HG02623 (cell line): ENCODE measurements at regions not wholly inside any gene's neighbourhood (a gene's known extent, or its start where the extent isn't known, plus 50 kb on each side); places are given as distances from the start of the nearest gene placed in this dataset.
"Not testable (repeated sequence)": the region's sequence is repeated elsewhere in the genome, so short reads cannot be mapped to it uniquely, and the experiment has no call there.

ENCODE experiments used
- ATAC-seq: cut with Tn5 transposase; IDR thresholded peaks from one replicate; pipeline ENCODE4 v1.9.1; 2021; ENCODE audit warnings: moderate library complexity; ENCODE audit not compliant: unreplicated experiment

DNA sequence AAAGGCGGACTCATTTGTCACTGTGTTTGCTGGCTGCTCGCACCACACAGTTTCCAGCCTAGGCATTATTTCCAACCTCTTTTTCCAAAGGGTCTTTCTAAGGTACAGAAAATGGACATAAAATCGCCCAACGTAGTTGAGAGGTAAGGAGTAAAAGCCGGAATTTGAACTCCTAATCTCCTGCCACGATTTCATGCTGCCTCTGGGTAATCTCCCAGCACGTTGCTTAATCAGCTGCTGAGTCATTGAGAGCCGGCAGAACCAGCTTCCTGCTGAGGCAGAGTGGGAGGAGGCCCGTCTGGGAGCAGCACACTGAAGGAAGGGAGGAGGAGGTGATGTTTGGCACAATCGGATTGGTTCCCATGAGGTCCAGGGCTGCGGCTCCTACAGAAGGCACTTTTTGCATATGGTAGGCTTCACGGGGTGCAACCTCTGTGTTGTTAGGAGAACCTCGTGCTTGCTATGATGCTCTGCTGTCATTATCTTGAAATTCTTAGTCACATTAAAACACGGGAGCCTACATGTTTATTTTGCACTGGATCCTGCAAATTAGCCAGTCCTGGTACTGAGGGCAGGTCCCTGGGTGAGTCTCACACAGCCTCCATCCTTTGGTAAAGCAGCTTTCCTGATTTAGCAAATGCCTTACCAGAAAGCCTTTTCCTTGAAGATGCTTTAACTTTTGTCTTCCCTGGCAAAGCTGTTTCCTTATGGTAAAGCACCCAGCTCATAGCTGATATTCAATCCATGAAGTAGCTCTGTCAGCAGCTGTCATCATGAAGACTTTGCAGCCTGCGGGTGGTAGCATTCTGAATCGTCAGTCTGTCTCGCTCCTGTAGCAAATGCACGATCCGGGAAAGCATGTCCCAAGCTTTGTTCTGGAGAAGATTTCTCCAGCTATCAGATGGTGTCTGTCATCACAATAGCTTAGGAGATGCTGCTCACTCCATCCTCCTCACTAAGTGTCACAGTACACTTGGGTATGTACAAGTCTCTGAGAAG lies 191.6 kb upstream of the MSX2 start:
- no peak for ATAC-seq

GRCh38 chr5:174533751-174534241 lies 190.6 kb upstream of the MSX2 start:
- ATAC-seq = no peak

GRCh38 chr5:174535669-174536068 lies 188.7 kb upstream of the MSX2 start:
- no peak for ATAC-seq

DNA sequence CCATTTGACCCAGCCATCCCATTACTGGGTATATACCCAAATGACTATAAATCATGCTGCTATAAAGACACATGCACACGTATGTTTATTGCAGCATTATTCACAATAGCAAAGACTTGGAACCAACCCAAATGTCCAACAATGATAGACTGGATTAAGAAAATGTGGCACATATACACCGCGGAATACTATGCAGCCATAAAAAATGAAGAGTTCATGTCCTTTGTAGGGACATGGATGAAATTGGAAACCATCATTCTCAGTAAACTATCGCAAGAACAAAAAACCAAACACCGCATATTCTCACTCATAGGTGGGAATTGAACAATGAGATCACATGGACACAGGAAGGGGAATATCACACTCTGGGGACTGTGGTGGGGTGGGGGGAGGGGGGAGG lies 184.6 kb upstream of the MSX2 start:
- not testable (repeated sequence) for ATAC-seq

DNA sequence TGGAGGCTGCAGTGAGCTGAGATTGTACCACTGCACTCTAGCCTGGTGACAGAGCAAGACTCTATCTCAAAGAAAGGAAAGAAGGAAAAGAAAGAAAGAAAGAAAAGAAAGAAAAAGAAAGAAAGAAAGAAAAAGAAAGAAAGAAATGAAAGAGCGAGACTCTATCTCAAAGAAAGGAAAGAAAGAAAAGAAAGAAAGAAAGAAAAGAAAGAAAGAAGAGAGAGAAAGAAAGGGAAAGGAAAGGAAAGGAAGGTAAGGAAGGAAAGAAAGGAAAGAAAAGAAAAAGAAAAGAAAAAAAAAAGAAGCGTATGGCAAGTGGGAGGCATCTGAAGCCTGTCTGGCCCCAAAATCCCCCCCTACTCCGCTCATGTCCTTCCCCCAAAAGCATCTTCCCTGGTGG lies 182.3 kb upstream of the MSX2 start:
- ATAC-seq = no peak

GRCh38 chr5:174542471-174542870 lies 181.9 kb upstream of the MSX2 start:
- ATAC-seq = no peak

DNA sequence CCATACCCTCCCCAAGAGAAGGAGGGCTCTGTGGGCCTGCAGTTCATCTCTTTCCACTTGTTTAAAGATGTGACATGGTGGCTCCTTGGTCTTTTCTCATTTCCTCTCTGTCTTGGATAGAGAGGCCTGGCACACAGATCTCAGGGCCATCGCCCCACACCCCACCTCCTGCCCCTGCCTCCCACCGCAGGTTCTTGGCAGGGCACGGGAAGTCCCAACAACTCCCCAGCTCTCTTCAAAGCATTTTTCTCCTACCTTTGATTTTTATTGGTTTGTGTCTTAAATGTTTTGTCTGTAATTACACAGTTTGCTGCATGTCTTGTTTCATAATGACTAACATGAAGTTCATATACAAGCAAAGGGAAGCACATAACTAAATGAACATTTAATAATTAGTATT lies 178.5 kb upstream of the MSX2 start:
- ATAC-seq = no peak

GRCh38 chr5:174547814-174548213 lies 176.6 kb upstream of the MSX2 start:
- no peak for ATAC-seq

GRCh38 chr5:174549254-174549653 lies 175.1 kb upstream of the MSX2 start:
- ATAC-seq = no peak

DNA sequence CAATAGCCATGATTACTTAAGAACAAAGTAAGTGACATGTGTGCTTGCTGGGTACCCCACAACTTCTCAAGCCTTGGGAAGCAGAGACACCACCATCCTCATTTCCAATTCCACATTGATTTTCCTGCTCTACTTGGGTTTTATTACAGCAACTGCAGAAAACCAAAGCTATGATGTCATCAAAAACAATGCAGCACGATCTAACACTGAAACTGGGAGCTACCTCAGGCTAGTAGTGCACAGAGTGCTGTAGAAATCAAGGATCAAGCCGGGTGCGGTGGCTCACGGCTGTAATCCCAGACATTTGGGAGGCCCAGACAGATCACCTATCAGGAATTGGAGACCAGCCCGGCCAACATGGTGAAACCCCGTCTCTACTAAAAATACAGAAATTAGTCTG lies 174.4 kb upstream of the MSX2 start:
- no peak for ATAC-seq

DNA sequence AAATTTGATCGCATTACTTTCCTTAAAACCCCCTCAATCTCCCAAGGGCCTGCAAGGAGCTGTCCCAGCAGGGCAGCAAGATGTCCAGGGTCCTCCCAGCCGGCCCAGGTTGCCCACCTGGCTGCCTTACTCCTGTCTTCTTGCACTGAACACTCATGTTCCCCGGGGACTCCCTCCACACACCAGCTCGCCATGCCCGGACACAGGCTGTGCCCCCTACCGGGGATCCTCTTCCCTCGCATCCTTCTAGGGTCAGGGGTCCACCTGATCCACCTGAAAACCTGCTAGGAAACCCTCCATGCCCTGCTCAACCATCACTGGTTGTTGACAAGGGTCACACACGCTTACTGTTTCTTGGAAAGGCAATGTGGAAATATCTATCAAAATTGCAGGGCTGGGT lies 172.0 kb upstream of the MSX2 start:
- ATAC-seq = no peak

DNA sequence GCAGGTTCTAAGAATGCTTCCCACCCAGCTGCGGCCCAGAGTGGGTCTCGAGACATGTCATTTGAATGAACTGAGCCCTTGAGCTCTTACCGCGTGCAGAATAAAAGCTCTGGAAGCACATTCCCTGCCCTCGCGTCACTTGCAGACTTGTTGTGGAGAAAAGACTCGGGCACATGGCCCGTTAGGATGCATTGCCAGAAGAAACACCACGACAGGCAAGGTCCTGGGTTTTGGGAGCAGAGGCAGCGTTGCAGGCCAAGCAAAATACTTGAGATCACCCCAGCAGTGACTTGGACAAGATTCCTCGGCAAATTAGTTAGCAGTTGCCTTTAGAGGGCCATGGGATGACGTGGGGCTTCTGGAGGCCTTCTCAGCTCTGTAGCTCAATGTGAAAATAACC lies 170.8 kb upstream of the MSX2 start:
- ATAC-seq = no peak

GRCh38 chr5:174555726-174556125 lies 168.7 kb upstream of the MSX2 start:
- ATAC-seq = no peak

DNA sequence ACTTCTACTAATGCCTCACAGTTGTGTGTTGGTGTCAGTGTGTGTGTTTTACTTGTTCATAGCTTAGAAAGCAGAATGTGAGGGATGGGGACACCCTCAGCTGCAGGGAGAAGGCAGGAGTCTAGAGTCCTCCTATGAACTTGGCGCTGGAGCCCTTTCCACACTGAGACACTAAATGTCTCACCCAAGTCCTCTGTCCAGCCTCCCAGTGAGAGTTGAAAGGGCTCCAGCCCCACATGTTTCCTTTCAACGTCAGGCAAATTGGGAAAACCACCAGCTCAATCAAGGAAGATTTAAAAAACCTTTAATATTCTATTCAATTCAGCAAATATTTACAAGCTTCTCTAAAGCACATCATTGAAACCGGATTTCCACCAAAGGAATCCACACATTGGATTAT lies 167.6 kb upstream of the MSX2 start:
- no peak for ATAC-seq

DNA sequence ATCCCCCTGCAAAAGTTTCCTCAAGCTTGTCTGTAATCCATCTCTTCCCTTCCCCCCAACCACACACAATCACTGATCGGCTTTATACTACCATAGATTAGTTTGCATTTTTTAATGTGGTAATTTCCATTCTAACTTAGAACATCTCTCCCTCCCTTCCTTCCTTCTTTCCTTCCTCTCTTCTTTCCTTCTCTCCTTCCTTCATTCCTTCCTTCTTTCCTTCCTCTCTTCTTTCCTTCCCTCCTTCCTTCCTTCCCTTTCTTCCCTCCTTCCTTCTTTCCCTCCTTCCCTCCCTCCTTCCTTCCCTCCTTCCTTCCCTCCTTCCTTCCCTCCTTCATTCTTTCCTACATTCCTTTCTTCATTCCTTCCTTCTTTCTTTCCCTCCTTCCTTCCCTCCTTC lies 166.2 kb upstream of the MSX2 start:
- ATAC-seq = no peak

DNA sequence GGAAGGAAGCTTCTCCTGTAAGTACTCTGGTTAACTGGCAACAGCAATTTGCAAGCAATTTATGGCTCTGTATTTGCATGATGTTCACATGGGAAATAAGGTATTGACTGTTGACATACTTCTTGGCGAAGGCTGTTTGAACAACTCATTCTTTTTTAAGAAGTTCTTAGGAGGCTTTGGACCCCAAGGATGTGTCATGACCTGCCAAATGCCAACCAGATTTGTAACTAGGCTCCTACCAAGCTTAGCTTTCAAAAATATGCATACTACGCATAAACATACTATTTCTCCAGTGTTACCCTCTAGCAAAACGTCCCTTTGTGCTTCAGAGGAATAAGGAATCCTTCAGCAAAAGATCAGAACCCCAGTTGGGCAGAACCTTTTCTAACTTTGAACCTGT lies 165.2 kb upstream of the MSX2 start:
- ATAC-seq = no peak

DNA sequence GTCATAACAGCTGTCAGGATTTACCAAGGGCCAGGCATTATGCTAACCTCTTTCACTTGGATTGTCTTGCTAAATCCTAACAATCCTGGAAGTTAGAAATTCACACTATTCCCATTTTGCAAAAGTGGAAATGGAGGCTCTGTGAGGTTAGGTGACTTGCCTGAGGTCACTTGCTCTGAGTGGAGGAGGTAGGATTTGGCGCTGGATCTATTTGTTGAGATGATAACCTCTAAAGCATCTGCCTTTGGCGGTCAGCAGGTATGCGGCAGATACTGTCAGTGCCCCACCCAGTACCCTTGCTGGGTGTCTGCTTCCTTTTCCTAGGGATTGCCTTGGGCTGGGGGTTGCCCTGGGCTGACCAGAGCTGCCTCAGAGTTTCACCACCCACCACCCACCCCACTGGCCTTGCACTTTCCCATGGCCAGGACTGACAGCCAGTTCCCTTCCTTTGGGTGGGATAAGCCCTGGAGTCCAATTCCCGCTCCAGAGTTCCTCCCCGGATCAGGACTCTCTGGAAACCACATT lies 164.8 kb upstream of the MSX2 start:
- no peak for ATAC-seq

DNA sequence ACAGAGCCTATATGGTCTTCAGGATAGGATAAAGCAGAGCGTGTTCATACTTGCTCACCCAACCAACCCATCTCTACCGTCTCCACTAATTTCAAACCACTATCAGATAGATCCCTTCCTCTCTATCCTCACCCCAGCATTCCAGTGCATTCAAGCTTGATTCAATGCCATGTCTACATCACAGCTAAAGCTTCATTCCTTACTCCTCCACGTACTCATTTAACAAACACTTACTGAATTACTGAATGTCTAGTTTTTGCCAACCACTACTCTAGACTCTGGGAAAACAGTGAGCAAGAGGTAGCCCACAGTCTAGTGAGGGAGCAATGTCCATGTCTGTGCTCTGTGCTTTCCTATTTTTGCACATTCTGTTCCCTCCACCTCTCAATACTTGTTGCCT lies 163.5 kb upstream of the MSX2 start:
- no peak for ATAC-seq

DNA sequence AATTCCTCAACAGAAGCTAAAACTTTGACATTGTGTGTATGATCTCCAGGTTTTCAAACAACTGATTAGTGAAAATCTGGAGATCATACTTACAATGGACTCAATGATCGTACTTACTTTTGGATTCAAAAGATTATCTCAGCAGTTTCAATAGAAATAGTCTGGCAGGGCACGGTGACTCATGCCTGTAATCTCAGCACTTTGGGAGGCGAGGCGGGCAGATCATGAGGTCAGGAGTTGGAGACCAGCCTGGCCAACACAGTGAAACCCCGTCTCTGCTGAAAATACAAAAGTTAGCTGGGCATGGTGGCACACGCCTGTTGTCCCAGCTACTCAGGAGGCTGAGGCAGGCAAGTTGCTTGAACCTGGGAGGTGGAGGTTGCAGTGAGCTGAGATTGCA lies 161.3 kb upstream of the MSX2 start:
- not testable (repeated sequence) for ATAC-seq

- ATAC-seq = no peak
Measured at GRCh38 chr5:174563899-174564298, 160.5 kb upstream of the MSX2 start.

GRCh38 chr5:174567506-174568141 lies 156.8 kb upstream of the MSX2 start:
- ATAC-seq = no peak

DNA sequence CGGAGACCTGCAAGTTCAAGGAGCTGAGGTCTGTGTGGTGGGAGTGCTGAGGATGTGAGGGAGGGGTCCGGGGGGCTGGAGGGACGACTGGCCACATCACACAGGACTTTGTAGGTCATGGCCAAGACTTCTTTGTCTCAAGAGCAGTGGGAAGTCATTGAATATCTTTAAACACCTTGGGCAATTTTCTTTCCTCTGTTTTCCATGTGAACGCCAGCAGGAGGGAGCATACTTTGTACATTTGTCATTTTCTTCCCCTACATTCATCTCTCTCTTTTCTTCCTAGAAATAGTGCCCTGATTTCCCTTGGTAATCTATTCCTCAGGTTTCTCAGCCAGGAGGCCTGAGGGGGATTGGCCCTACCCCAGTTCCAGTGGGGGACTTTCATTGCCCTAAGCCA lies 153.7 kb upstream of the MSX2 start:
- ATAC-seq = no peak
